NOMO-1 (cell line): ENCODE measurements at regions not wholly inside any gene's neighbourhood (a gene's known extent, or its start where the extent isn't known, plus 50 kb on each side); places are given as distances from the start of the nearest gene placed in this dataset.

Experiments
- DNase-seq, 2 experiments: peaks; one replicate each; lab custom pipeline; 2025; ENCODE audit not compliant: unreplicated experiment in 2 of 2; lab: John Stamatoyannopoulos, UW

- no peak for DNase-seq
Observed at GRCh38 chr3:25377042-25377441, 51.0 kb upstream of the RARB start.
